D721Med (cell line): ENCODE measurements at regions not wholly inside any gene's neighbourhood (a gene's known extent, or its start where the extent isn't known, plus 50 kb on each side); places are given as distances from the start of the nearest gene placed in this dataset.

Source experiments
- DNase-seq: peaks from one replicate; pipeline ENCODE4 v3.0.0; 2011; ENCODE audit warnings: low spot score; ENCODE audit not compliant: insufficient read length
- FAIRE-seq: peaks from 2 replicates; lab custom pipeline; 2011; peaks lifted over from hg19 to GRCh38; lab: Jason Lieb, UNC
- CTCF ChIP-seq: IDR thresholded peaks from 2 replicates; pipeline ENCODE4 v1.5.1; 2012; ENCODE audit warnings: mild to moderate bottlenecking, control low read depth; ENCODE audit not compliant: insufficient read depth; ENCODE audit errors: missing control alignments

- no peak for FAIRE-seq
- no peak for DNase-seq
These were observed 106.8 kb upstream of the PREP start for GRCh38 chr6:105509506-105510331.

GRCh38 chr6:105507811-105508210 lies 104.9 kb upstream of the PREP start:
- FAIRE-seq (no peak), DNase-seq (no peak)
- no peak for TF ChIP-seq CTCF

More at GRCh38 chr6:105509506-105510331, 106.8 kb upstream of the PREP start:
- TF ChIP-seq CTCF = peak; percentile 32

- FAIRE-seq = no peak
- no peak for DNase-seq
- TF ChIP-seq CTCF = no peak
These were observed 101.8 kb upstream of the PREP start for GRCh38 chr6:105504706-105505105.

- no peak for FAIRE-seq
These were observed 100.8 kb upstream of the PREP start for GRCh38 chr6:105503641-105504040.

GRCh38 chr6:105501826-105502344 lies 99.0 kb upstream of the PREP start:
- no peak for TF ChIP-seq CTCF
- FAIRE-seq = no peak
- no peak for DNase-seq

More at GRCh38 chr6:105503641-105504040, 100.8 kb upstream of the PREP start:
- no peak for TF ChIP-seq CTCF
- no peak for DNase-seq

GRCh38 chr6:105501246-105501645 lies 98.4 kb upstream of the PREP start:
- FAIRE-seq = no peak

More at GRCh38 chr6:105501246-105501645, 98.4 kb upstream of the PREP start:
- DNase-seq = no peak
- no peak for TF ChIP-seq CTCF
